HCT116 (cell line): ENCODE measurements at regions not wholly inside any gene's neighbourhood (a gene's known extent, or its start where the extent isn't known, plus 50 kb on each side); places are given as distances from the start of the nearest gene placed in this dataset.

Source experiments
- ATAC-seq: fragments of 200-7000 bp; cut with Tn5 transposase; 2 replicates; pipeline ENCODE4 v1.9.1; 2020; ENCODE audit warnings: mild to moderate bottlenecking, moderate library complexity
- BruUV-seq: library from RNA; stranded (reverse); fragments of 400-500 nt; replicated peaks from 2 replicates; lab custom pipeline; 2021; lab: Mats Ljungman, UMichigan
- CTCF ChIA-PET: fragments of 300-600 bp; sonication (Branson Sonifier 250); formaldehyde crosslinking; loops from one replicate; lab custom pipeline; 2021; ENCODE audit warnings: antibody characterized with exemption; lab: Charles Lee
- POLR2A ChIA-PET: fragments of 300-600, 350-600 bp; sonication (Branson Sonifier 250); formaldehyde crosslinking; loops from one replicate; lab custom pipeline; 2021; ENCODE audit warnings: antibody characterized with exemption; lab: Charles Lee
- RAD21 ChIA-PET, 2 experiments: fragments of 300-600 bp; sonication (Branson Sonifier 250); formaldehyde crosslinking; loops; one replicate each; lab custom pipeline; 2023; ENCODE audit warnings: low total read pairs in 2 of 2; ENCODE audit not compliant: uncharacterized antibody in 2 of 2, unreplicated experiment in 2 of 2, low non-redundant PET in 1 of 2; lab: Charles Lee
- DNase-seq: peaks from one replicate; pipeline ENCODE4 v3.0.0-alpha.2; 2010; ENCODE audit warnings: low read depth, low spot score
- H2AFZ ChIP-seq: fragments of 200-600 bp; shearing (Covaris generic), sonication (generic); 2 replicates; pipeline ENCODE4 v1.6.1; 2017; ENCODE audit warnings: low read depth, mixed run types, mixed read lengths, antibody characterized with exemption, low read length; ENCODE audit not compliant: poor library complexity, severe bottlenecking
- H3K27ac ChIP-seq: 2 replicates; pipeline ENCODE4 v1.5.1; 2012; ENCODE audit warnings: low read depth, low read length
- H3K27me3 ChIP-seq: fragments of 200-600 bp; sonication (generic); 2 replicates; pipeline ENCODE4 v1.6.1; 2016; ENCODE audit warnings: mixed run types, low read length, mixed read lengths; ENCODE audit not compliant: insufficient read depth
- H3K36me3 ChIP-seq, 2 experiments: fragments of 200-500 bp in 1 of 2; fragments of 200-600 bp in 1 of 2; sonication (Bioruptor generic) in 1 of 2; sonication (generic) in 1 of 2; 2 replicates each; pipeline versions ENCODE4 v1.5.1 to v1.6.1; 2014 to 2016; ENCODE audit warnings: low read length in 2 of 2, inconsistent platforms in 1 of 2, mixed read lengths in 1 of 2, mixed run types in 1 of 2; ENCODE audit not compliant: insufficient read depth in 2 of 2, control insufficient read depth in 1 of 2
- H3K4me1 ChIP-seq, 2 experiments: fragments of 200-600 bp in 1 of 2; sonication (generic) in 1 of 2; 2 replicates each; pipeline versions ENCODE4 v1.5.1 to v1.6.1; 2012 to 2017; ENCODE audit warnings: low read length in 2 of 2, inconsistent platforms in 1 of 2, mild to moderate bottlenecking in 1 of 2, mixed read lengths in 1 of 2, mixed run types in 1 of 2, moderate library complexity in 1 of 2; ENCODE audit not compliant: insufficient read depth in 2 of 2, control insufficient read depth in 1 of 2
- H3K4me2 ChIP-seq: fragments of 200-600 bp; sonication (generic); 2 replicates; pipeline ENCODE4 v1.6.1; 2017; ENCODE audit warnings: mixed run types, low read length, mixed read lengths
- H3K4me3 ChIP-seq, 2 experiments: fragments of 200-600 bp in 1 of 2; sonication (generic) in 1 of 2; replicated peaks in 1 of 2; 2 replicates each; pipeline ENCODE4 v1.5.1; 2011 to 2016; ENCODE audit warnings: low read length in 2 of 2, control low read depth in 1 of 2, low read depth in 1 of 2, mild to moderate bottlenecking in 1 of 2, mixed read lengths in 1 of 2, mixed run types in 1 of 2
- H3K79me2 ChIP-seq: fragments of 200-600 bp; sonication (generic); 2 replicates; pipeline ENCODE4 v1.6.1; 2017; ENCODE audit warnings: mild to moderate bottlenecking, mixed run types, low read length, moderate library complexity, mixed read lengths; ENCODE audit not compliant: insufficient read depth
- H3K9ac ChIP-seq: fragments of 200-600 bp; sonication (generic); 2 replicates; pipeline ENCODE4 v1.6.1; 2016; ENCODE audit warnings: low read length, mixed read lengths
- H3K9me2 ChIP-seq: fragments of 200-600 bp; sonication (generic), shearing (Covaris generic); 2 replicates; pipeline ENCODE4 v1.6.1; 2017; ENCODE audit warnings: mixed run types, mild to moderate bottlenecking, moderate library complexity; ENCODE audit not compliant: insufficient read depth
- H3K9me3 ChIP-seq, 2 experiments: fragments of 200-500 bp in 1 of 2; fragments of 200-600 bp in 1 of 2; sonication (Bioruptor generic) in 1 of 2; sonication (generic) in 1 of 2; 2 replicates each; pipeline ENCODE4 v1.6.1; 2014 to 2017; ENCODE audit warnings: low read length in 2 of 2, mixed read lengths in 2 of 2, inconsistent platforms in 1 of 2, low read depth in 1 of 2, mild to moderate bottlenecking in 1 of 2, mixed run types in 1 of 2, moderate library complexity in 1 of 2; ENCODE audit not compliant: control insufficient read depth in 1 of 2, insufficient read depth in 1 of 2
- H4K20me1 ChIP-seq: fragments of 200-600 bp; sonication (generic), shearing (Covaris generic); 2 replicates; pipeline ENCODE4 v1.6.1; 2017; ENCODE audit warnings: mixed run types, mild to moderate bottlenecking, moderate library complexity; ENCODE audit not compliant: insufficient read depth
- CEBPB ChIP-seq: IDR thresholded peaks from 2 replicates; pipeline ENCODE4 v1.6.1; 2012; ENCODE audit warnings: low read depth
- CTCF ChIP-seq, 3 experiments: fragments of 200-600 bp in 1 of 3; sonication (generic) in 1 of 3; IDR thresholded peaks in 2 of 3; conservative IDR thresholded peaks in 1 of 3; 2 replicates each; pipeline ENCODE4 v1.5.1; 2012 to 2017; ENCODE audit warnings: low read depth in 2 of 3, low read length in 2 of 3, antibody characterized with exemption in 1 of 3, borderline replicate concordance in 1 of 3, control low read depth in 1 of 3, mild to moderate bottlenecking in 1 of 3, mixed read lengths in 1 of 3, mixed run types in 1 of 3, moderate library complexity in 1 of 3; ENCODE audit not compliant: insufficient read depth in 1 of 3
- ELF1 ChIP-seq: IDR thresholded peaks from 2 replicates; pipeline ENCODE4 v1.6.1; 2012; ENCODE audit warnings: low read depth, borderline replicate concordance
- EZH2 ChIP-seq: fragments of 200-600 bp; sonication (generic); IDR thresholded peaks from 2 replicates; pipeline ENCODE4 v1.6.1; 2017; ENCODE audit warnings: antibody characterized with exemption, mixed run types
- EZH2phosphoT487 ChIP-seq: fragments of 200-600 bp; IDR thresholded peaks from 2 replicates; pipeline ENCODE4 v1.6.1; 2018; ENCODE audit warnings: antibody characterized with exemption, borderline replicate concordance
- FOSL1 ChIP-seq: IDR thresholded peaks from 2 replicates; pipeline ENCODE4 v1.6.1; 2012; ENCODE audit warnings: low read depth
- JUND ChIP-seq: IDR thresholded peaks from 2 replicates; pipeline ENCODE4 v1.6.1; 2012
- POLR2A ChIP-seq: IDR thresholded peaks from 2 replicates; pipeline ENCODE4 v1.7.0; 2011; ENCODE audit warnings: borderline replicate concordance; ENCODE audit not compliant: insufficient read depth, insufficient read length; ENCODE audit errors: extremely low read depth
- POLR2AphosphoS5 ChIP-seq: IDR thresholded peaks from 2 replicates; pipeline ENCODE4 v1.6.1; 2011; ENCODE audit warnings: mild to moderate bottlenecking, low read depth, low read length, moderate library complexity
- RAD21 ChIP-seq: IDR thresholded peaks from 2 replicates; pipeline ENCODE4 v1.6.1; 2012; ENCODE audit warnings: low read depth, mild to moderate bottlenecking
- SP1 ChIP-seq: IDR thresholded peaks from 2 replicates; pipeline ENCODE4 v1.6.1; 2012; ENCODE audit warnings: low read depth
- TCF7L2 ChIP-seq: IDR thresholded peaks from 2 replicates; pipeline ENCODE4 v1.7.0; 2011; ENCODE audit warnings: borderline replicate concordance, inconsistent platforms; ENCODE audit not compliant: insufficient read depth, insufficient read length; ENCODE audit errors: extremely low read depth
- YY1 ChIP-seq: IDR thresholded peaks from 2 replicates; pipeline ENCODE4 v1.6.1; 2011; ENCODE audit warnings: low read length, low read depth, moderate library complexity, mild to moderate bottlenecking; ENCODE audit not compliant: insufficient replicate concordance; ENCODE audit errors: extremely low read depth
- ZFX ChIP-seq: fragments of 450-650 bp; IDR thresholded peaks from 2 replicates; pipeline ENCODE4 v1.6.1; 2017
- ZNF274 ChIP-seq: fragments of 200-500 bp; sonication (Bioruptor generic); IDR thresholded peaks from 2 replicates; pipeline ENCODE4 v1.6.1; 2014; ENCODE audit warnings: mild to moderate bottlenecking, low read depth, low read length, inconsistent platforms
- intact Hi-C: fragments of 100-400 bp; cut with micrococcal nuclease; formaldehyde crosslinking; loops from 2 replicates; pipeline ENCODE4 v1.10.0; 2022

DNA sequence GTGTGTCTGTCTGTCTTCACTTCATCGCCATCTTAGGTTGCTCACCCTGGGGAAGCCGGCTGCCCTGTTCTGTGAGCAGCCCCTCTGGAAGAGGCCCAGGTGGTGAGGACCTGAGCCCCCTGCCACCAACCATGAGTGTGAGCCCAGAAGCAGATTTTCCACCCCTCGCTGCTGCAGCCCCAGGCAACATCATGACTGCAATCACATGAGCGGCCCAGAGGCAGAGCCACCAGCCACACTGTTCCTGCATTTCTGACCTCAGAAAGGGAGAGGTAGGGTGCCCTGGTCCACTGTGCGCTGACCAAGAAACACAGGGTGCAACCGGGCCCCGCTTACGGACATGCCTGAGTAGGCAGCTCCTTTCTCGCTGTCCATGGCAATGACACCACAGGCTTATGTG, 92.3 kb upstream of the IQSEC1 start (continued):
- TF ChIP-seq JUND (no peak), POLR2A (no peak), ZNF274 (no peak), POLR2AphosphoS5 (no peak)

- POLR2A ChIA-PET, result no interaction called here
- Histone ChIP-seq H3K9me3 (no peaks in the 10 kb centered on the region), H3K4me2 (no peak overlapping the region), H3K9ac (no peak overlapping the region), H3K4me3 (no peak overlapping the region), H3K27me3 (0 out of 2 replicates have a peak, but pooled peaks cover 5% of the 10 kb centered on the region), H3K27ac (no peak overlapping the region), H4K20me1 (no peaks in the 10 kb centered on the region), H3K79me2 (no peaks in the 10 kb centered on the region), H3K4me1 (peaks cover 0 to 8% of the 10 kb centered on the region in 2 experiments; a peak in 2 of 4 replicates), H3K36me3 (no peaks in the 10 kb centered on the region), H2AFZ (no peak overlapping the region), H3K9me2 (no peaks in the 10 kb centered on the region)
- ATAC-seq (no peak), DNase-seq (no peak)
- BruUV-seq, result no TSS peak
- RAD21 ChIA-PET, result no interaction called here
- CTCF ChIA-PET, result no interaction called here
- TF ChIP-seq ZNF274 (no peak), JUND (no peak)
- intact Hi-C loops, result no loop called here
Measured at GRCh38 chr3:13164893-13165492, 91.8 kb upstream of the IQSEC1 start.

GRCh38 chr3:13163848-13164382, 90.7 kb upstream of the IQSEC1 start:
- RAD21 ChIA-PET, result no interaction called here
- no TSS peak for BruUV-seq
- intact Hi-C loops, result no loop called here
- CTCF ChIA-PET, result no interaction called here
- Histone ChIP-seq H3K4me2 (no peak overlapping the region), H3K27me3 (0 out of 2 replicates have a peak, but pooled peaks cover 5% of the 10 kb centered on the region), H3K9ac (no peak overlapping the region), H3K36me3 (no peaks in the 10 kb centered on the region), H3K4me3 (no peak overlapping the region), H2AFZ (no peak overlapping the region), H3K4me1 (peaks cover 0 to 8% of the 10 kb centered on the region in 2 experiments; a peak in 2 of 4 replicates), H3K9me3 (no peaks in the 10 kb centered on the region), H3K79me2 (no peaks in the 10 kb centered on the region), H4K20me1 (no peaks in the 10 kb centered on the region), H3K27ac (no peak overlapping the region), H3K9me2 (no peaks in the 10 kb centered on the region)
- POLR2A ChIA-PET, result no interaction called here
- DNase-seq (no peak), ATAC-seq (no peak)
- TF ChIP-seq ELF1 (no peak), POLR2AphosphoS5 (no peak), FOSL1 (no peak), TCF7L2 (no peak), ZFX (no peak), JUND (no peak), SP1 (no peak), EZH2 (no peak), CEBPB (no peak), YY1 (no peak), RAD21 (no peak), CTCF (IDR thresholded peaks at IDR 0.05 in 2 of 3, conservative IDR thresholded peaks at IDR 0.05 in 1 of 3; ENCODE audit: borderline replicate concordance in 1 of 3, insufficient read depth in 1 of 3, low read depth in 2 of 3, low read length in 2 of 3) (no peak), EZH2phosphoT487 (no peak)
